ENCODE measurements at regions not wholly inside any gene's neighbourhood (a gene's known extent, or its start where the extent isn't known, plus 50 kb on each side); places are given as distances from the start of the nearest gene placed in this dataset.
"Not testable (repeated sequence)": the region's sequence is repeated elsewhere in the genome, so short reads cannot be mapped to it uniquely, and the experiment has no call there.

- no peak overlapping the region for H3K4me3 ChIP-seq (ENCODE audit: low read length)
- no peaks in the 10 kb centered on the region for H3K27me3 ChIP-seq (ENCODE audit: control insufficient read depth, insufficient read depth)
- no peak overlapping the region for H3K27ac ChIP-seq (ENCODE audit: low read length)
- intact Hi-C loops (cut with DNase I): no loop called here
- no peak for ATAC-seq
- H3K4me1 ChIP-seq (ENCODE audit: control insufficient read depth, insufficient read depth, low read length): no peaks in the 10 kb centered on the region
- no peaks in the 10 kb centered on the region for H3K9me3 ChIP-seq (ENCODE audit: control insufficient read depth, low read length)
- WGBS: 87% methylated on average over 4 of the region's 4 CpGs
- DNase-seq: no peak
Observed at GRCh38 chr4:156408749-156409148, 455.1 kb upstream of the CTSO start.

GRCh38 chr4:156401371-156401770 lies 447.7 kb upstream of the CTSO start:
- intact Hi-C loops (cut with DNase I): no loop called here
- H3K27ac ChIP-seq (ENCODE audit: low read length): no peak overlapping the region
- no peaks in the 10 kb centered on the region for H3K27me3 ChIP-seq (ENCODE audit: control insufficient read depth, insufficient read depth)
- 37% methylated on average over 2 of the region's 2 CpGs for WGBS
- ATAC-seq: no peak
- DNase-seq: no peak
- H3K4me3 ChIP-seq (ENCODE audit: low read length): no peak overlapping the region
- H3K4me1 ChIP-seq (ENCODE audit: control insufficient read depth, insufficient read depth, low read length): no peaks in the 10 kb centered on the region
- H3K9me3 ChIP-seq (ENCODE audit: control insufficient read depth, low read length): no peaks in the 10 kb centered on the region

GRCh38 chr4:156396534-156396933 lies 442.9 kb upstream of the CTSO start:
- intact Hi-C loops (cut with DNase I): no loop called here
- Histone ChIP-seq H3K27me3 (ENCODE audit: control insufficient read depth, insufficient read depth) (no peaks in the 10 kb centered on the region), H3K4me3 (ENCODE audit: low read length) (no peak overlapping the region), H3K4me1 (ENCODE audit: control insufficient read depth, insufficient read depth, low read length) (no peaks in the 10 kb centered on the region), H3K9me3 (ENCODE audit: control insufficient read depth, low read length) (no peaks in the 10 kb centered on the region), H3K27ac (ENCODE audit: low read length) (no peak overlapping the region)
- WGBS: 64% methylated on average over 2 of the region's 2 CpGs
- ATAC-seq: no peak
- no peak for DNase-seq

DNA sequence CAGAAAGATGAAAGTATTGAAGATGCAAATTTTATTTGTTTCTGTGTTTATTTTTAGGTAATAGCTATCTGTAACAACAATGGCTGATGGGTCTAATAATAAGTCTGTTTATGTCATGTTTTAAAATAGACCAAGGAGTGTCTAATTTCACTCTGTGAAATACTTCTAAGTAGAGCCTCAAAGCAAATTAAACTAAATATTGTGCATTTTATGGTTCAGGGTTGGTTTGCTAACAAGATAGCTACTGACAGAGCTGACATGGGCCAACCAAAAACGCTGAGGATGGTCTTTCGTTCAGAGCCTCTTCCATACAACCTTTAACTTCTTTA lies 437.6 kb upstream of the CTSO start:
- H3K9me3 ChIP-seq (ENCODE audit: control insufficient read depth, low read length): no peaks in the 10 kb centered on the region
- H3K27me3 ChIP-seq (ENCODE audit: control insufficient read depth, insufficient read depth): no peaks in the 10 kb centered on the region
- H3K4me1 ChIP-seq (ENCODE audit: control insufficient read depth, insufficient read depth, low read length): no peaks in the 10 kb centered on the region
- no peak overlapping the region for H3K27ac ChIP-seq (ENCODE audit: low read length)
- ATAC-seq: no peak
- no peak for DNase-seq
- 80% methylated on average over 2 of the region's 2 CpGs for WGBS
- no peak overlapping the region for H3K4me3 ChIP-seq (ENCODE audit: low read length)
- intact Hi-C loops (cut with DNase I): no loop called here

- H3K9me3 ChIP-seq (ENCODE audit: control insufficient read depth, low read length): no peaks in the 10 kb centered on the region
- H3K4me3 ChIP-seq (ENCODE audit: low read length): no peak overlapping the region
- intact Hi-C loops (cut with DNase I): no loop called here
- ATAC-seq (peak in 1 of 2 donors; percentile 41), DNase-seq (no peak)
- WGBS: 74% methylated on average over 4 of the region's 4 CpGs
- H3K27me3 ChIP-seq (ENCODE audit: control insufficient read depth, insufficient read depth): no peaks in the 10 kb centered on the region
- H3K27ac ChIP-seq (ENCODE audit: low read length): no peak overlapping the region
- H3K4me1 ChIP-seq (ENCODE audit: control insufficient read depth, insufficient read depth, low read length): no peaks in the 10 kb centered on the region
Observed at GRCh38 chr4:156390599-156391324, 437.1 kb upstream of the CTSO start.

DNA sequence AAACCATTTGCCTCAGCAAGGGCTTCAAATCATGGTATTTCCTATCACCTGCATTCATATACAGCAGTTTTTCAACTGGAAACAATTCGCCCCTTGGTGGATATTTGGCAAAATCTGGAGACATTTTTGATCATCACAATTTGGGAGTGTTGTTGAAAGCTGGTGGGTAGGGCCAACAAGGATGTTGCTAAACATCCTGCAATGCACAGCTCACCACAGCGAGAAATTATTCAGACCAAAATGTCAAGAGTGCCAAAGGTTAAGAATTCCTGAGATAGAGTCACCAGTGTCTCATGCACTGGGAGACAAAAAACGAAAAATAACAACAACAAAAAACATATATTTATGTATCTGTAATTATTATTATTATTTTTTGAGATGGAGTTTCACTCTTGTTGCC lies 435.2 kb upstream of the CTSO start:
- Histone ChIP-seq H3K4me3 (ENCODE audit: low read length) (no peak overlapping the region), H3K27ac (ENCODE audit: low read length) (no peak overlapping the region), H3K4me1 (ENCODE audit: control insufficient read depth, insufficient read depth, low read length) (no peaks in the 10 kb centered on the region), H3K27me3 (ENCODE audit: control insufficient read depth, insufficient read depth) (no peaks in the 10 kb centered on the region), H3K9me3 (ENCODE audit: control insufficient read depth, low read length) (no peaks in the 10 kb centered on the region)
- DNase-seq (no peak), ATAC-seq (no peak)
- WGBS: 78% methylated on average over 3 of the region's 3 CpGs
- intact Hi-C loops (cut with DNase I): no loop called here

DNA sequence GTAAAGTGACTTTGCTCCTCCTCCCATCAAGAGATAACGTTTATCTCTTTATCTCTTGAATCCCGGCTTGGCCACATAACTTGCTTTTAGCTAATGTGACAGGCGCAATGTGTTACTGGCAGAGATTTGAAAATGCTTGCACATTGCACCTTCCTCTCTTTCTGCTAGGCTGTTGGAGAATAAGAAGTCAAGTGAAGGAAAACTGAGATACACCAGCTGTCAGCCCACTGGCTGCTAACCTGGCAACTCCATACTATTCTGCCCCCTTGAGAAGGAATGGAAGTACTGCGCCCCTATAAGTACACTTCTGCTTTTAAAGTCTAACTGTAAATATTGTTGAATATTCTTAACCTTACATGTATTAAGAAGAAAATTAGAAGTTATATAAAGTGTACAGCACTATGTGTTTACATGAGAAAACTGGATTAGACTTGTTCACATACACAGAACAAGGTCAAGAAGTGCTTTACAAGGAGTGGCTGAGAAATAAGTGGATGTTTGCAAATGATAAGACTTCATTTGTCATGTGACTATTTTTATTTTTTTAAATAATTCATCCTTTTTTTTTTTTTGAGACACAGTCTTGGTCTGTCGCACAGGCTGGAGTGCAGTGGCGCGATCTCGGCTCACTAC lies 424.5 kb upstream of the CTSO start:
- Histone ChIP-seq H3K9me3 (ENCODE audit: control insufficient read depth, low read length) (no peaks in the 10 kb centered on the region), H3K27me3 (ENCODE audit: control insufficient read depth, insufficient read depth) (no peaks in the 10 kb centered on the region), H3K4me3 (ENCODE audit: low read length) (no peak overlapping the region), H3K4me1 (ENCODE audit: control insufficient read depth, insufficient read depth, low read length) (no peaks in the 10 kb centered on the region), H3K27ac (ENCODE audit: low read length) (no peak overlapping the region)
- intact Hi-C loops (cut with DNase I): no loop called here
- no peak for DNase-seq
- no peak for ATAC-seq
- WGBS: 67% methylated on average over 8 of the region's 8 CpGs

- no peak for DNase-seq
- no peak overlapping the region for H3K27ac ChIP-seq (ENCODE audit: low read length)
- no peak for ATAC-seq
- intact Hi-C loops (cut with DNase I): no loop called here
- H3K4me3 ChIP-seq (ENCODE audit: low read length): no peak overlapping the region
- H3K4me1 ChIP-seq (ENCODE audit: control insufficient read depth, insufficient read depth, low read length): no peaks in the 10 kb centered on the region
- H3K9me3 ChIP-seq (ENCODE audit: control insufficient read depth, low read length): no peaks in the 10 kb centered on the region
- H3K27me3 ChIP-seq (ENCODE audit: control insufficient read depth, insufficient read depth): no peaks in the 10 kb centered on the region
- WGBS: 80% methylated on average over 5 of the region's 5 CpGs
Observed at GRCh38 chr4:156377036-156377710, 423.5 kb upstream of the CTSO start.

DNA sequence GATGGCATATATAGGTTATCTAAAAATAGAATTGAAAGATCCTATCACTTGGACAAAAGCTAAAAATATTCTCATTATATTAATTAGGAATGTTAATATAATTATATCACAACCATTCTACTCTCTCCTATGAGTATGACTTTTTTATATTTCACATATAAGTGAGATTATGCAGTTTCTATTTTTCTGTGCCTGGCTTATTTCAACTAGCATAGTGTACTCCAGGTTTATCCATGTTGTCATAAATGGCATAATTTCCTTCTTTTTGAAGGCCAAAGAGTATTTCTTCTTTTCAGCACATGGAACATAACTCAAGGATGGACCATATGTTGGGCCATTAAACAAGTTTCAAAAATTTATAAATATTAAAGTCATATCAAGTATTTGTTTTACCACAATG lies 421.2 kb upstream of the CTSO start:
- Histone ChIP-seq H3K4me1 (ENCODE audit: control insufficient read depth, insufficient read depth, low read length) (no peaks in the 10 kb centered on the region), H3K9me3 (ENCODE audit: control insufficient read depth, low read length) (no peaks in the 10 kb centered on the region), H3K27me3 (ENCODE audit: control insufficient read depth, insufficient read depth) (no peaks in the 10 kb centered on the region), H3K4me3 (ENCODE audit: low read length) (no peak overlapping the region), H3K27ac (ENCODE audit: low read length) (no peak overlapping the region)
- ATAC-seq (no peak), DNase-seq (no peak)
- intact Hi-C loops (cut with DNase I): no loop called here

DNA sequence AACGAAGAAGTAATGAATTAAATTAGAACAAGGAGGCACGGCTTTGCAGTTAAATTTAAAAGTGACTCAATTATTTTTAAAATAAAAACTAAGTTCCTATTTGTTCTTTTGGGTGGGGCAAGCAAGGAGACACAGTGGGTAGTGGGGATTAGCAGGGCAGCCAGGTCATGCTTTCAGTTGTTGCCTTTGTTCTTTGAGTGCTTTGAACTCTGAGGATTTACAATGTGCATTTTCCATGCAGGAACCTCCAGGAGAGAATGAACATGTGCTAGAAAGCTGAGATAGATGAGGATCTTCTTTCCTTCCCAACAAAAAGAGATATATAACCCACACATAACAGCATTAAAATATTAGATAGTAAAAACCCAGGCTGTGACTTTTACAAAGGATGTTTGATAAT lies 420.4 kb upstream of the CTSO start:
- ATAC-seq: no peak
- H3K27ac ChIP-seq (ENCODE audit: low read length): no peak overlapping the region
- WGBS: 77% methylated on average over 2 of the region's 2 CpGs

GRCh38 chr4:156367502-156367901 lies 413.8 kb upstream of the CTSO start:
- peak in 1 of 3 donors; percentile 4 for DNase-seq
- H3K9me3 ChIP-seq (ENCODE audit: control insufficient read depth, low read length); H3K4me1 ChIP-seq (ENCODE audit: control insufficient read depth, insufficient read depth, low read length); H3K27me3 ChIP-seq (ENCODE audit: control insufficient read depth, insufficient read depth); intact Hi-C loops (cut with DNase I); H3K27ac ChIP-seq (ENCODE audit: low read length); ATAC-seq; H3K4me3 ChIP-seq (ENCODE audit: low read length): not testable (repeated sequence)
- 78% methylated on average over 13 of the region's 13 CpGs for WGBS

More for the DNA sequence above, 420.4 kb upstream of the CTSO start:
- intact Hi-C loops (cut with DNase I): no loop called here
- Histone ChIP-seq H3K9me3 (ENCODE audit: control insufficient read depth, low read length) (no peaks in the 10 kb centered on the region), H3K27me3 (ENCODE audit: control insufficient read depth, insufficient read depth) (no peaks in the 10 kb centered on the region), H3K4me1 (ENCODE audit: control insufficient read depth, insufficient read depth, low read length) (no peaks in the 10 kb centered on the region), H3K4me3 (ENCODE audit: low read length) (no peak overlapping the region)
- no peak for DNase-seq

All from right cardiac atrium (tissue), 5 donors.